ENCODE measurements at regions not wholly inside any gene's neighbourhood (a gene's known extent, or its start where the extent isn't known, plus 50 kb on each side); places are given as distances from the start of the nearest gene placed in this dataset.

DNA sequence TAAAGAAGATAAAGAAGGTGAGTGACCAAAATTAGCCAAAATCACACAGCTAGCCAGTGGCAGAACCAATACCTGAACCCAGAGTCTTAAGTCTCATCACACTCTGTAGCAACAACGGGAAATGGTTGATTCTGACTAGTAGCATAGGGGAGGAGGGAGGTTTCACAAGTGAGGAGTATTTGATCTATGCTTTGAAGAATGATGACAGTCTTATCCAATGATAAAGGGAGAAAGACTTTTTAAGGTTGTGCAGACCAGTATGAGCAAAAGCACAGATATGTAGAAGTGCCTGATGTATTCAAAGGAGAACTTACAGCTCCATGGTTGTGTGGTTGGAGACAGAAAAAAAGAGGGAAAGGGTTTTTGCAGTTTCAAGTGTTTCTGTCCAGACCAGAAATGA lies 50.7 kb upstream of the LINC00305 start:
- TF ChIP-seq, protein P1, sequence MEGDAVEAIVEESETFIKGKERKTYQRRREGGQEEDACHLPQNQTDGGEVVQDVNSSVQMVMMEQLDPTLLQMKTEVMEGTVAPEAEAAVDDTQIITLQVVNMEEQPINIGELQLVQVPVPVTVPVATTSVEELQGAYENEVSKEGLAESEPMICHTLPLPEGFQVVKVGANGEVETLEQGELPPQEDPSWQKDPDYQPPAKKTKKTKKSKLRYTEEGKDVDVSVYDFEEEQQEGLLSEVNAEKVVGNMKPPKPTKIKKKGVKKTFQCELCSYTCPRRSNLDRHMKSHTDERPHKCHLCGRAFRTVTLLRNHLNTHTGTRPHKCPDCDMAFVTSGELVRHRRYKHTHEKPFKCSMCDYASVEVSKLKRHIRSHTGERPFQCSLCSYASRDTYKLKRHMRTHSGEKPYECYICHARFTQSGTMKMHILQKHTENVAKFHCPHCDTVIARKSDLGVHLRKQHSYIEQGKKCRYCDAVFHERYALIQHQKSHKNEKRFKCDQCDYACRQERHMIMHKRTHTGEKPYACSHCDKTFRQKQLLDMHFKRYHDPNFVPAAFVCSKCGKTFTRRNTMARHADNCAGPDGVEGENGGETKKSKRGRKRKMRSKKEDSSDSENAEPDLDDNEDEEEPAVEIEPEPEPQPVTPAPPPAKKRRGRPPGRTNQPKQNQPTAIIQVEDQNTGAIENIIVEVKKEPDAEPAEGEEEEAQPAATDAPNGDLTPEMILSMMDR (IDR thresholded peaks at IDR 0.05; ENCODE audit: insufficient read depth, low read length) = no peak
- TF ChIP-seq, protein P2, sequence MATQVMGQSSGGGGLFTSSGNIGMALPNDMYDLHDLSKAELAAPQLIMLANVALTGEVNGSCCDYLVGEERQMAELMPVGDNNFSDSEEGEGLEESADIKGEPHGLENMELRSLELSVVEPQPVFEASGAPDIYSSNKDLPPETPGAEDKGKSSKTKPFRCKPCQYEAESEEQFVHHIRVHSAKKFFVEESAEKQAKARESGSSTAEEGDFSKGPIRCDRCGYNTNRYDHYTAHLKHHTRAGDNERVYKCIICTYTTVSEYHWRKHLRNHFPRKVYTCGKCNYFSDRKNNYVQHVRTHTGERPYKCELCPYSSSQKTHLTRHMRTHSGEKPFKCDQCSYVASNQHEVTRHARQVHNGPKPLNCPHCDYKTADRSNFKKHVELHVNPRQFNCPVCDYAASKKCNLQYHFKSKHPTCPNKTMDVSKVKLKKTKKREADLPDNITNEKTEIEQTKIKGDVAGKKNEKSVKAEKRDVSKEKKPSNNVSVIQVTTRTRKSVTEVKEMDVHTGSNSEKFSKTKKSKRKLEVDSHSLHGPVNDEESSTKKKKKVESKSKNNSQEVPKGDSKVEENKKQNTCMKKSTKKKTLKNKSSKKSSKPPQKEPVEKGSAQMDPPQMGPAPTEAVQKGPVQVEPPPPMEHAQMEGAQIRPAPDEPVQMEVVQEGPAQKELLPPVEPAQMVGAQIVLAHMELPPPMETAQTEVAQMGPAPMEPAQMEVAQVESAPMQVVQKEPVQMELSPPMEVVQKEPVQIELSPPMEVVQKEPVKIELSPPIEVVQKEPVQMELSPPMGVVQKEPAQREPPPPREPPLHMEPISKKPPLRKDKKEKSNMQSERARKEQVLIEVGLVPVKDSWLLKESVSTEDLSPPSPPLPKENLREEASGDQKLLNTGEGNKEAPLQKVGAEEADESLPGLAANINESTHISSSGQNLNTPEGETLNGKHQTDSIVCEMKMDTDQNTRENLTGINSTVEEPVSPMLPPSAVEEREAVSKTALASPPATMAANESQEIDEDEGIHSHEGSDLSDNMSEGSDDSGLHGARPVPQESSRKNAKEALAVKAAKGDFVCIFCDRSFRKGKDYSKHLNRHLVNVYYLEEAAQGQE (IDR thresholded peaks at IDR 0.05; ENCODE audit: insufficient replicate concordance, low read depth) = no peak
